ENCODE measurements at regions not wholly inside any gene's neighbourhood (a gene's known extent, or its start where the extent isn't known, plus 50 kb on each side); places are given as distances from the start of the nearest gene placed in this dataset.

DNA sequence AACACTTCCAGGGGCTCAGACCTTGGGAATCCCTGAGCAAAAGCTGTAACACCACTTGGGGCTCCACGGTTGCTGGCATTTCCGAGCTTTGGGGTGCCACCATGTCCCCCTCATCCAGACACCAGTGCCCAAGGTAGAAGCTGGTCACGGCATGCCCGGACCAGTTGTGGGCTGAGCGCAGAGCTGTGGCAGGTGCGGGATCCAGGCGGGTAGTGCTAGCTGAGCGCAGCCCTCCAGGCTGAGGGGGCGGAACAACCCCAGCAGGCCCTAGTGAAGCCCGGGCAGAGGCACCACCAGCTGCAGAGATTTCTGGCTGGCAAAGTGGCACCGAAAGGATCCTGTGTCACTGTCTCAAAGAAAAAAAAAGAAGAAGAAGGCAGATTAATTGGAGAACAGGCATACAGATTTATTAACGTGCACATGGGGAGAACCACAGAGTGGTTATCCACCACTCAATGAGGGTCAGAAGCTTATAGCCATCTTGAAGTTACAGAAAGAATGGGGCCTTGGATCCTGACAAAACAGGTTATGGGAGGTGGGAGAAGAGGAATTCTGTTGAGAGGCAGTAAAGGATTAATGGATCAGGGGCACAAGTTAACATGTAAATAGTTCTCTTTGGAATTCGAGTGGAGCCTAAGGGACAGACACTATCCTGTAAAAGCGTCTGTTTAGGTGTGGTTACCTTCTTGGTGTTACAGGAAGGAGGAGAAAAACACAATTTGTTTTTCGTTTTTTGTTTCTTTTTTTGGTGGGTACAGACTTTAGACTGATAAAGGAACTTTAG, 107.5 kb downstream of the CD24 start:
- TF ChIP-seq POLR2AphosphoS5 (IDR thresholded peaks at IDR 0.05) (no peak), CTCF (IDR thresholded peaks at IDR 0.05) (no peak), POLR2A (IDR thresholded peaks at IDR 0.05) (no peak)
